Keratinocyte (primary cell): ENCODE measurements at regions not wholly inside any gene's neighbourhood (a gene's known extent, or its start where the extent isn't known, plus 50 kb on each side); places are given as distances from the start of the nearest gene placed in this dataset.

Experiments used
- DNase-seq: peaks from one replicate; pipeline ENCODE4 v3.0.0-alpha.2; 2011; ENCODE audit warnings: low read depth, missing footprints, low spot score
- FAIRE-seq: peaks from 2 replicates; lab custom pipeline; 2011; peaks lifted over from hg19 to GRCh38; lab: Jason Lieb, UNC
- H2AFZ ChIP-seq: 2 replicates; pipeline ENCODE4 v1.6.0; 2012; ENCODE audit warnings: low read length, control low read depth, inconsistent platforms; ENCODE audit not compliant: control insufficient read depth
- H3K27ac ChIP-seq: 2 replicates; pipeline ENCODE4 v1.5.1; 2011; ENCODE audit warnings: low read length; ENCODE audit not compliant: control insufficient read depth, insufficient read depth
- H3K27me3 ChIP-seq: 3 replicates; pipeline ENCODE4 v1.6.0; 2011; ENCODE audit warnings: low read length; ENCODE audit not compliant: control insufficient read depth, insufficient read depth; ENCODE audit errors: extremely low read depth
- H3K36me3 ChIP-seq, 2 experiments: 2 replicates in 1 of 2; 3 replicates in 1 of 2; pipeline ENCODE4 v1.5.1; 2011; ENCODE audit warnings: low read length in 2 of 2, mild to moderate bottlenecking in 1 of 2; ENCODE audit not compliant: control insufficient read depth in 2 of 2, insufficient read depth in 2 of 2; ENCODE audit errors: extremely low read depth in 1 of 2
- H3K4me1 ChIP-seq: 3 replicates; pipeline ENCODE4 v1.5.1; 2011; ENCODE audit warnings: low read length; ENCODE audit not compliant: control insufficient read depth, insufficient read depth; ENCODE audit errors: extremely low read depth
- H3K4me2 ChIP-seq: 3 replicates; pipeline ENCODE4 v1.6.0; 2011; ENCODE audit warnings: low read depth, low read length; ENCODE audit not compliant: control insufficient read depth, insufficient read depth; ENCODE audit errors: extremely low read depth
- H3K4me3 ChIP-seq, 3 experiments: fragments of 200-600 bp in 1 of 3; sonication (generic) in 1 of 3; 2 replicates in 2 of 3; 3 replicates in 1 of 3; pipeline ENCODE4 v1.5.1; 2011 to 2016; ENCODE audit warnings: low read length in 3 of 3, mild to moderate bottlenecking in 3 of 3, control low read depth in 2 of 3, inconsistent platforms in 1 of 3, low read depth in 1 of 3, mixed read lengths in 1 of 3, mixed run types in 1 of 3, moderate library complexity in 1 of 3; ENCODE audit not compliant: control insufficient read depth in 2 of 3, insufficient read depth in 2 of 3; ENCODE audit errors: extremely low read depth in 1 of 3
- H3K79me2 ChIP-seq: 2 replicates; pipeline ENCODE4 v1.6.0; 2012; ENCODE audit warnings: low read length; ENCODE audit not compliant: control insufficient read depth, insufficient read depth
- H3K9ac ChIP-seq: 3 replicates; pipeline ENCODE4 v1.6.0; 2011; ENCODE audit warnings: low read length; ENCODE audit not compliant: control insufficient read depth, insufficient read depth; ENCODE audit errors: extremely low read depth
- H3K9me1 ChIP-seq: 3 replicates; pipeline ENCODE4 v1.6.0; 2011; ENCODE audit warnings: low read length; ENCODE audit not compliant: control insufficient read depth, insufficient read depth; ENCODE audit errors: extremely low read depth
- H3K9me3 ChIP-seq: 2 replicates; pipeline ENCODE4 v1.5.1; 2012; ENCODE audit warnings: low read depth, low read length; ENCODE audit not compliant: control insufficient read depth
- H4K20me1 ChIP-seq: 3 replicates; pipeline ENCODE4 v1.6.0; 2011; ENCODE audit warnings: low read length; ENCODE audit not compliant: control insufficient read depth, insufficient read depth; ENCODE audit errors: extremely low read depth
- CTCF ChIP-seq, 3 experiments: IDR thresholded peaks in 1 of 3; conservative IDR thresholded peaks in 1 of 3; optimal IDR thresholded peaks in 1 of 3; 2 replicates in 2 of 3; 3 replicates in 1 of 3; pipeline versions ENCODE3 to v1.5.1; 2011; ENCODE audit warnings: low read length in 3 of 3, mild to moderate bottlenecking in 3 of 3, moderate library complexity in 2 of 3, control low read depth in 1 of 3, inconsistent platforms in 1 of 3; ENCODE audit not compliant: insufficient read depth in 2 of 3; ENCODE audit errors: extremely low read depth in 1 of 3
- EZH2 ChIP-seq: IDR thresholded peaks from one replicate; pipeline ENCODE4 v1.6.1; 2012; ENCODE audit warnings: inconsistent platforms, mild to moderate bottlenecking, low read length, moderate library complexity
- dilution Hi-C: fragments of 300-500 bp; cut with MboI; formaldehyde crosslinking; loops from one replicate; pipeline ENCODE4 v1.7.0; 2020; ENCODE audit warnings: low sequenced_read_pairs; ENCODE audit not compliant: extremely low pct_ligation_motif_present

- Histone ChIP-seq H3K79me2 (no peaks in the 10 kb centered on the region), H2AFZ (no peak overlapping the region), H3K9ac (no peak overlapping the region), H4K20me1 (no peaks in the 10 kb centered on the region), H3K36me3 (no peaks in the 10 kb centered on the region), H3K27ac (no peak overlapping the region), H3K9me3 (no peaks in the 10 kb centered on the region), H3K27me3 (peaks cover 17% of the 10 kb centered on the region), H3K4me3 (no peak overlapping the region), H3K4me1 (no peaks in the 10 kb centered on the region), H3K9me1 (no peaks in the 10 kb centered on the region), H3K4me2 (no peak overlapping the region)
- FAIRE-seq: no peak
- no peak for DNase-seq
- no peak for TF ChIP-seq CTCF (optimal IDR thresholded peaks at IDR 0.05 in 1 of 3, IDR thresholded peaks at IDR 0.05 in 1 of 3, conservative IDR thresholded peaks at IDR 0.05 in 1 of 3; ENCODE audit: extremely low read depth in 1 of 3, insufficient read depth in 2 of 3, low read length in 3 of 3)
- no peak for TF ChIP-seq EZH2
- dilution Hi-C loops: no loop called here
Observed at GRCh38 chr10:78942091-78942501, 126.7 kb upstream of the ZMIZ1 start.

GRCh38 chr10:78944723-78945312, 123.9 kb upstream of the ZMIZ1 start:
- no peaks in the 10 kb centered on the region for H3K9me3 ChIP-seq
- peaks cover 15% of the 10 kb centered on the region for H3K27me3 ChIP-seq
- DNase-seq: no peak
- no peaks in the 10 kb centered on the region for H3K36me3 ChIP-seq
- peaks cover 3% of the 10 kb centered on the region for H3K4me1 ChIP-seq
- H3K9ac ChIP-seq: no peak overlapping the region
- dilution Hi-C loops: no loop called here
- no peaks in the 10 kb centered on the region for H4K20me1 ChIP-seq
- H2AFZ ChIP-seq: no peak overlapping the region
- no peaks in the 10 kb centered on the region for H3K9me1 ChIP-seq
- no peaks in the 10 kb centered on the region for H3K79me2 ChIP-seq
- H3K4me3 ChIP-seq: no peak overlapping the region
- H3K27ac ChIP-seq: no peak overlapping the region
- TF ChIP-seq EZH2 (no peak), CTCF (optimal IDR thresholded peaks at IDR 0.05 in 1 of 3, IDR thresholded peaks at IDR 0.05 in 1 of 3, conservative IDR thresholded peaks at IDR 0.05 in 1 of 3; ENCODE audit: extremely low read depth in 1 of 3, insufficient read depth in 2 of 3, low read length in 3 of 3) (no peak)
- no peak overlapping the region for H3K4me2 ChIP-seq
- FAIRE-seq: no peak
